H1 (cell line): ENCODE measurements at regions not wholly inside any gene's neighbourhood (a gene's known extent, or its start where the extent isn't known, plus 50 kb on each side); places are given as distances from the start of the nearest gene placed in this dataset.

Experiments used
- CTCF ChIA-PET: fragments of 300-600 bp; sonication (Branson Sonifier 250); formaldehyde crosslinking; loops from one replicate; lab custom pipeline; 2021; ENCODE audit not compliant: partially characterized antibody; lab: Charles Lee
- POLR2A ChIA-PET: fragments of 300-600 bp; sonication (Branson Sonifier 250); formaldehyde crosslinking; loops from one replicate; lab custom pipeline; 2021; ENCODE audit warnings: inconsistent platforms; ENCODE audit not compliant: partially characterized antibody; lab: Charles Lee
- DNase-seq, 2 experiments: peaks; one replicate each; pipeline versions ENCODE4 v3.0.0 to v3.0.0-alpha.2; 2010 to 2022; ENCODE audit warnings: low spot score in 2 of 2, low read depth in 1 of 2, mixed read lengths in 1 of 2
- FAIRE-seq: peaks from 2 replicates; lab custom pipeline; 2011; peaks lifted over from hg19 to GRCh38; lab: Jason Lieb, UNC
- H2AFZ ChIP-seq: 2 replicates; pipeline ENCODE4 v1.8.1; 2012; ENCODE audit warnings: low read length, inconsistent platforms
- H2AK5ac ChIP-seq: 2 replicates; pipeline ENCODE4 v1.6.1; 2013; ENCODE audit warnings: low read depth, low read length
- H2BK120ac ChIP-seq: replicated peaks from 2 replicates; pipeline ENCODE3; 2013; ENCODE audit warnings: low read depth, low read length, inconsistent platforms
- H2BK12ac ChIP-seq: 2 replicates; pipeline ENCODE4 v1.6.1; 2013; ENCODE audit warnings: low read depth, low read length
- H2BK15ac ChIP-seq: 2 replicates; pipeline ENCODE4 v1.6.1; 2013; ENCODE audit warnings: low read length
- H2BK20ac ChIP-seq: 2 replicates; pipeline ENCODE4 v1.6.1; 2013; ENCODE audit warnings: low read length
- H2BK5ac ChIP-seq: 2 replicates; pipeline ENCODE4 v1.6.1; 2013; ENCODE audit warnings: low read depth, low read length
- H3K14ac ChIP-seq: 2 replicates; pipeline ENCODE4 v1.6.1; 2013; ENCODE audit warnings: inconsistent platforms; ENCODE audit not compliant: insufficient read length
- H3K18ac ChIP-seq: 2 replicates; pipeline ENCODE4 v1.6.1; 2013; ENCODE audit warnings: low read length; ENCODE audit errors: extremely low read depth
- H3K23ac ChIP-seq: 2 replicates; pipeline ENCODE4 v1.6.1; 2013; ENCODE audit warnings: inconsistent platforms; ENCODE audit not compliant: insufficient read length
- H3K23me2 ChIP-seq: 2 replicates; pipeline ENCODE4 v1.6.1; 2013; ENCODE audit warnings: low read depth, low read length
- H3K27ac ChIP-seq: 2 replicates; pipeline ENCODE4 v1.6.1; 2011; ENCODE audit warnings: low read depth, low read length, inconsistent platforms
- H3K27me3 ChIP-seq, 4 experiments: replicated peaks in 1 of 4; 1 replicate in 1 of 4; 2 replicates in 3 of 4; pipeline versions ENCODE4 v1.6.1 to v1.8.1; 2011 to 2013; ENCODE audit warnings: low read length in 3 of 4, mild to moderate bottlenecking in 3 of 4, inconsistent platforms in 2 of 4, mixed read lengths in 2 of 4, moderate library complexity in 1 of 4; ENCODE audit not compliant: control insufficient read depth in 3 of 4, insufficient read depth in 3 of 4; ENCODE audit errors: extremely low read depth in 1 of 4
- H3K36me3 ChIP-seq, 4 experiments: 2 replicates each; pipeline versions ENCODE4 v1.6.1 to v1.8.1; 2011 to 2013; ENCODE audit warnings: mild to moderate bottlenecking in 4 of 4, low read length in 3 of 4, moderate library complexity in 2 of 4, control low read depth in 1 of 4, inconsistent platforms in 1 of 4; ENCODE audit not compliant: insufficient read depth in 4 of 4, control insufficient read depth in 2 of 4
- H3K4ac ChIP-seq: replicated peaks from 2 replicates; pipeline ENCODE3; 2013; ENCODE audit warnings: low read length, low read depth, mixed read lengths, inconsistent platforms; ENCODE audit not compliant: insufficient read length
- H3K4me1 ChIP-seq, 4 experiments: replicated peaks in 1 of 4; 1 replicate in 1 of 4; 2 replicates in 3 of 4; pipeline versions ENCODE4 v1.6.1 to v1.8.1; 2011 to 2013; ENCODE audit warnings: low read length in 3 of 4, inconsistent platforms in 2 of 4, mixed read lengths in 1 of 4; ENCODE audit not compliant: insufficient read depth in 4 of 4, control insufficient read depth in 3 of 4
- H3K4me2 ChIP-seq, 2 experiments: 2 replicates each; pipeline versions ENCODE4 v1.6.1 to v1.8.1; 2011 to 2013; ENCODE audit warnings: low read depth in 2 of 2, low read length in 2 of 2, control low read depth in 1 of 2, inconsistent platforms in 1 of 2, mild to moderate bottlenecking in 1 of 2; ENCODE audit not compliant: insufficient read depth in 1 of 2
- H3K4me3 ChIP-seq, 4 experiments: fragments of 200-600, 300-600 bp in 1 of 4; sonication (generic), shearing (Covaris generic), sonication (Bioruptor Twin) in 1 of 4; 2 replicates each; pipeline versions ENCODE4 v1.5.1 to v1.8.1; 2011 to 2016; ENCODE audit warnings: low read length in 4 of 4, low read depth in 3 of 4, control low read depth in 2 of 4, inconsistent platforms in 2 of 4, mild to moderate bottlenecking in 2 of 4, mixed read lengths in 1 of 4, moderate library complexity in 1 of 4; ENCODE audit not compliant: insufficient read depth in 2 of 4; ENCODE audit errors: extremely low read depth in 1 of 4
- H3K56ac ChIP-seq: replicated peaks from 2 replicates; pipeline ENCODE3; 2013; ENCODE audit warnings: low read depth, mild to moderate bottlenecking, mixed read lengths, low read length, inconsistent platforms; ENCODE audit not compliant: insufficient read length
- H3K79me1 ChIP-seq: 2 replicates; pipeline ENCODE4 v1.6.1; 2013; ENCODE audit warnings: low read depth, low read length, control low read depth
- H3K79me2 ChIP-seq, 2 experiments: 2 replicates each; pipeline versions ENCODE4 v1.6.1 to v1.8.1; 2012 to 2013; ENCODE audit warnings: low read length in 2 of 2, mild to moderate bottlenecking in 2 of 2, inconsistent platforms in 1 of 2; ENCODE audit not compliant: insufficient read depth in 2 of 2, control insufficient read depth in 1 of 2
- H3K9ac ChIP-seq, 4 experiments: replicated peaks in 1 of 4; 1 replicate in 1 of 4; 2 replicates in 3 of 4; pipeline versions ENCODE4 v1.6.1 to v1.8.1; 2011 to 2013; ENCODE audit warnings: low read depth in 3 of 4, low read length in 3 of 4, control low read depth in 2 of 4, mild to moderate bottlenecking in 2 of 4, moderate library complexity in 2 of 4, inconsistent platforms in 1 of 4; ENCODE audit errors: extremely low read depth in 1 of 4
- H3K9me3 ChIP-seq, 2 experiments: 2 replicates each; pipeline versions ENCODE4 v1.6.1 to v1.8.1; 2012 to 2013; ENCODE audit warnings: mild to moderate bottlenecking in 2 of 2, moderate library complexity in 2 of 2, control low read depth in 1 of 2, inconsistent platforms in 1 of 2, low read depth in 1 of 2, low read length in 1 of 2, mixed read lengths in 1 of 2; ENCODE audit not compliant: insufficient read depth in 2 of 2
- H4K20me1 ChIP-seq, 2 experiments: replicated peaks in 1 of 2; 2 replicates each; pipeline versions ENCODE3 to v1.8.1; 2011 to 2013; ENCODE audit warnings: inconsistent platforms in 2 of 2, low read length in 2 of 2, mild to moderate bottlenecking in 1 of 2; ENCODE audit not compliant: insufficient read depth in 2 of 2, control insufficient read depth in 1 of 2
- H4K5ac ChIP-seq: 2 replicates; pipeline ENCODE4 v1.6.1; 2013; ENCODE audit warnings: low read length, low read depth, mixed read lengths, inconsistent platforms; ENCODE audit not compliant: insufficient read length
- H4K8ac ChIP-seq: 2 replicates; pipeline ENCODE4 v1.8.0; 2013; ENCODE audit warnings: mild to moderate bottlenecking, moderate library complexity, low read length, inconsistent platforms; ENCODE audit not compliant: insufficient read depth; ENCODE audit errors: extremely low read depth
- H4K91ac ChIP-seq: replicated peaks from 2 replicates; pipeline ENCODE3; 2013; ENCODE audit warnings: low read length, mixed read lengths, inconsistent platforms; ENCODE audit not compliant: insufficient read length
- BACH1 ChIP-seq: IDR thresholded peaks from 2 replicates; pipeline ENCODE4 v1.6.1; 2012; ENCODE audit warnings: low read length, improper control_type of control experiment
- CHD1 ChIP-seq: IDR thresholded peaks from 2 replicates; pipeline ENCODE4 v1.6.1; 2012; ENCODE audit warnings: low read depth, low read length, improper control_type of control experiment
- WGBS, 2 experiments: shearing (Covaris generic) in 1 of 2; methylation state at CpG; one replicate each; pipeline versions ENCODE4 v1.1.6 to v1.1.7; 2013 to 2015; ENCODE audit warnings: low lambda C conversion rate in 2 of 2, mixed read lengths in 2 of 2, inconsistent platforms in 1 of 2, low coverage in 1 of 2, missing lambda C conversion rate in 1 of 2; ENCODE audit not compliant: insufficient replicate concordance in 2 of 2, insufficient coverage in 1 of 2, insufficient read length in 1 of 2; ENCODE audit errors: extremely low coverage in 1 of 2, missing lambda C conversion rate in 1 of 2; 5-methylcytosine and 5-hydroxymethylcytosine counted together
- TF ChIP-seq, protein P1 (sequence below): IDR thresholded peaks from 2 replicates; pipeline ENCODE4 v1.6.1; 2012; ENCODE audit warnings: inconsistent platforms

DNA sequence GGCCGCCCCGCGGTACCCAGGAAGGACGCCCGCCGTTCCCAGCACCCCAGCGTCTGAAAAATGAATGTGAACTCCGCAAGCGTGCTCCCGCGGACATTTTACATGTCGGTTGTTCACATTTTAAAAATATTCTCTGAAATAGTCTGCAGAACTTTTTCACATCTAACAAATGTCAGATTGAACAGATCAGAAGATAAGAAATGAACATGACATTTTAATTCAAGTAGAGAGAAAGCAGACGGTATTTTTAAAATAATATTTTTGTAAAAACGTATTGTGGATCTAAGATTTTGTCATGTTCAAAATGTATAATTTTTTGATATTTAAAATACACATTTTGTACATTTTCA, 101.8 kb upstream of the DIO3 start:
- WGBS, 2 experiments, result 7% methylated on average over 14 of the region's 14 CpGs; no CpG with 5 or more reads in 1 of the 2 experiments
- FAIRE-seq, result no peak

More for the DNA sequence above, 101.8 kb upstream of the DIO3 start:
- CTCF ChIA-PET, result interaction anchor here (1.0 kb wide), 1 partner anchor 98 kb away, joined by 3 read pairs; no protein-coding TSS in a partner anchor
- no peak for DNase-seq
- no peak overlapping the region for H4K91ac ChIP-seq
- no peak overlapping the region for H3K23ac ChIP-seq
- no peak overlapping the region for H3K4ac ChIP-seq
- H2BK120ac ChIP-seq, result no peak overlapping the region
- no peak overlapping the region for H2BK12ac ChIP-seq
- POLR2A ChIA-PET, result no interaction called here
- H2AFZ ChIP-seq, result no peak overlapping the region
- no peak overlapping the region for H4K5ac ChIP-seq
- H3K79me2 ChIP-seq, result no peaks in the 10 kb centered on the region
- H3K27me3 ChIP-seq, result peaks cover 41 to 75% (median 60%) of the 10 kb centered on the region in 4 experiments
- H3K9me3 ChIP-seq, result no peaks in the 10 kb centered on the region
- peak overlapping the region; percentile 63 to 65 for H3K4me2 ChIP-seq
- no peak for TF ChIP-seq CHD1
- TF ChIP-seq, protein P1, sequence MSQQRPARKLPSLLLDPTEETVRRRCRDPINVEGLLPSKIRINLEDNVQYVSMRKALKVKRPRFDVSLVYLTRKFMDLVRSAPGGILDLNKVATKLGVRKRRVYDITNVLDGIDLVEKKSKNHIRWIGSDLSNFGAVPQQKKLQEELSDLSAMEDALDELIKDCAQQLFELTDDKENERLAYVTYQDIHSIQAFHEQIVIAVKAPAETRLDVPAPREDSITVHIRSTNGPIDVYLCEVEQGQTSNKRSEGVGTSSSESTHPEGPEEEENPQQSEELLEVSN, result no peak
- no peak for TF ChIP-seq BACH1
- no peaks in the 10 kb centered on the region for H3K79me1 ChIP-seq
- H3K23me2 ChIP-seq, result peaks cover 9% of the 10 kb centered on the region; the same call in 1 of the 2 replicates
- H2BK15ac ChIP-seq, result no peak overlapping the region
- H3K56ac ChIP-seq, result no peak overlapping the region
- H3K36me3 ChIP-seq, result peaks cover 0 to 14% (median 0%) of the 10 kb centered on the region in 4 experiments; a peak in 1 of 8 replicates
- H2BK20ac ChIP-seq, result no peak overlapping the region
- H3K18ac ChIP-seq, result no peak overlapping the region; the same call in 1 of the 2 replicates
- no peak overlapping the region for H3K9ac ChIP-seq
- peaks cover 0 to 3% (median 0%) of the 10 kb centered on the region in 4 experiments; a peak in 1 of 7 replicates for H3K4me1 ChIP-seq
- H3K14ac ChIP-seq, result no peak overlapping the region
- H2AK5ac ChIP-seq, result no peak overlapping the region
- no peak overlapping the region for H2BK5ac ChIP-seq
- peak overlapping the region in 3 of 4 experiments; percentile 24 to 58 (median 29); a peak in 4 of 8 replicates for H3K4me3 ChIP-seq
- H4K20me1 ChIP-seq, result peaks cover 2 to 5% of the 10 kb centered on the region in 2 experiments
- H4K8ac ChIP-seq, result no peak overlapping the region
- no peak overlapping the region for H3K27ac ChIP-seq
